Ascending aorta (tissue), 2 donors: ENCODE measurements at regions not wholly inside any gene's neighbourhood (a gene's known extent, or its start where the extent isn't known, plus 50 kb on each side); places are given as distances from the start of the nearest gene placed in this dataset.
A peak's percentile ranks its signal among the peaks of the same experiment; 100 is the strongest.

Source experiments
- DNase-seq, 2 donors: peaks; one replicate each; pipeline ENCODE4 v3.0.0-alpha.2; 2019; ENCODE audit warnings: low spot score in 2 of 2
- H3K27ac ChIP-seq, 2 donors: fragments of 200-600 bp; sonication (generic); one replicate each; pipeline ENCODE4 v1.5.1; 2016 to 2017; ENCODE audit warnings: mild to moderate bottlenecking in 1 of 2
- H3K27me3 ChIP-seq: fragments of 200-600 bp; sonication (generic); one replicate; pipeline ENCODE4 v1.5.1; 2017
- H3K36me3 ChIP-seq, 2 donors: fragments of 200-600 bp; sonication (generic); one replicate each; pipeline ENCODE4 v1.5.1; 2016
- H3K4me1 ChIP-seq, 2 donors: fragments of 200-600 bp; sonication (generic); one replicate each; pipeline ENCODE4 v1.5.1; 2016 to 2017; ENCODE audit warnings: mild to moderate bottlenecking in 1 of 2
- H3K4me3 ChIP-seq, 2 donors: fragments of 200-600 bp; sonication (generic); one replicate each; pipeline ENCODE4 v1.5.1; 2016 to 2017; ENCODE audit warnings: mild to moderate bottlenecking in 1 of 2
- H3K9me3 ChIP-seq, 2 donors: fragments of 200-600 bp; sonication (generic); one replicate each; pipeline ENCODE4 v1.5.1; 2016
- CTCF ChIP-seq, 3 experiments: fragments of 200-600 bp in 2 of 3; fragments of 450-650 bp in 1 of 3; sonication (generic) in 2 of 3; IDR thresholded peaks; one replicate each; pipeline ENCODE4 v1.5.1; 2016 to 2019; ENCODE audit warnings: antibody characterized with exemption in 3 of 3, mild to moderate bottlenecking in 1 of 3, moderate library complexity in 1 of 3
- intact Hi-C: fragments of 100-400 bp; cut with DNase I; formaldehyde crosslinking; loops from one replicate; pipeline ENCODE4 v1.15.1; 2023

DNA sequence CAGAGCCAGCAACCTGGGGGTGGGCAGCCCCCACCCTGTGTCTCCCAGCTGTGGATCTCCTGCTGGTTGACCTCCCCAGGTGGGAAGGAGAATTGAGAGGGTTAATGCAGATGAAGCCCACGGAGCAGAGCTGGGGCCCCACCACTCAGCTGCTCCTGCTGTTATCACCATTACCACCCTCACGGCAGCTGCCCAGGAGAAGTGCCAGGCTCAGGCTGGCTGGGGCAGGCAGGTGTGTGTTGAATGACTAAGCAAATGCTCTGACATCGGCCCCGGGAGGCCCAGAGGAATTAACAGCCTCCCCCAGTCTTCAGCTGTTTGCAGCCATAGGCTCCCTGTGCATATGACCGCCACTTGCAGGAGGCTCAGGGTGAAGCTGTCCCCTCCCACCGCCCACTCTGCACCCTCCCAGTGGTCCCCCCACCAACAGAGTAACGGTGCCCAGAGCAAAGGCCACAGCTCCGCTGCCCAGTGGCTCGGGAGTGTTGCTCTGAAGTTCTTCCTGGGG is 133.8 kb downstream of the CPZ start:
- H3K9me3 ChIP-seq: no peaks in the 10 kb centered on the region
- DNase-seq: peak in 1 of 2 donors; percentile 33
- no peak overlapping the region for H3K4me3 ChIP-seq
- TF ChIP-seq CTCF (IDR thresholded peaks at IDR 0.05): no peak
- intact Hi-C loops: no loop called here
- no peaks in the 10 kb centered on the region for H3K36me3 ChIP-seq
- no peak overlapping the region for H3K27ac ChIP-seq
- no peaks in the 10 kb centered on the region for H3K27me3 ChIP-seq
- no peaks in the 10 kb centered on the region for H3K4me1 ChIP-seq

DNA sequence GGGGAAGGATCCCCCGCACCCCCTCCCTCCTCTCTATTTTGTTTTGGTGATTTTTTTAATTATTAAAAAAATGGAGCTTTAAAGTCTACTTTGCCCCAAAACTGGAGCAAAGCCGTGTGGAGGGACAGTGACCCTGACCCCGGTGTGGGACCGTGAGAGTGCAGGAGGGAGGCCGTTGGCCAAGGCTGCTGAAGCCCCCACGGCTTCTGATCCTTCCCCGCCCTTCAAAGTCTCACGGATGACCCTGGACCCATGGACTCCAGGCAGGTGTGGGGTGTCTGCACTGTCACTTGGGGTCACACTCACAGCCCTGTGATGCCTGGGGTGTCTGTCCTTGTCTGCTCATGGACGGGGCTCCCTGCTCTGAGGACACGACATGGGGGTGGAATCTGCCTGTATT is 133.3 kb downstream of the CPZ start:
- Histone ChIP-seq H3K4me3 (no peak overlapping the region), H3K4me1 (no peaks in the 10 kb centered on the region), H3K27ac (no peak overlapping the region), H3K36me3 (no peaks in the 10 kb centered on the region), H3K9me3 (no peaks in the 10 kb centered on the region), H3K27me3 (no peaks in the 10 kb centered on the region)
- peak in 1 of 2 donors; percentile 19 for DNase-seq
- intact Hi-C loops: no loop called here
- no peak for TF ChIP-seq CTCF (IDR thresholded peaks at IDR 0.05)

GRCh38 chr4:8725071-8725841 is 132.7 kb downstream of the CPZ start:
- H3K4me3 ChIP-seq: no peak overlapping the region
- TF ChIP-seq CTCF (IDR thresholded peaks at IDR 0.05): no peak
- intact Hi-C loops: no loop called here
- no peaks in the 10 kb centered on the region for H3K36me3 ChIP-seq
- no peaks in the 10 kb centered on the region for H3K4me1 ChIP-seq
- no peaks in the 10 kb centered on the region for H3K27me3 ChIP-seq
- DNase-seq: peak in 1 of 2 donors; percentile 40
- H3K27ac ChIP-seq: no peak overlapping the region
- no peaks in the 10 kb centered on the region for H3K9me3 ChIP-seq

GRCh38 chr4:8724436-8725070 is 132.0 kb downstream of the CPZ start:
- H3K27ac ChIP-seq: no peak overlapping the region
- TF ChIP-seq CTCF (IDR thresholded peaks at IDR 0.05): no peak
- H3K36me3 ChIP-seq: no peaks in the 10 kb centered on the region
- H3K4me1 ChIP-seq: no peaks in the 10 kb centered on the region
- DNase-seq: peak in 1 of 2 donors; percentile 50
- intact Hi-C loops: no loop called here
- H3K4me3 ChIP-seq: no peak overlapping the region
- H3K9me3 ChIP-seq: no peaks in the 10 kb centered on the region
- no peaks in the 10 kb centered on the region for H3K27me3 ChIP-seq

GRCh38 chr4:8723222-8723980 is 130.8 kb downstream of the CPZ start:
- intact Hi-C loops: no loop called here
- peak in 1 of 2 donors; percentile 51 for DNase-seq
- Histone ChIP-seq H3K4me1 (no peaks in the 10 kb centered on the region), H3K27me3 (no peaks in the 10 kb centered on the region), H3K36me3 (no peaks in the 10 kb centered on the region), H3K27ac (no peak overlapping the region), H3K4me3 (no peak overlapping the region), H3K9me3 (no peaks in the 10 kb centered on the region)
- TF ChIP-seq CTCF (IDR thresholded peaks at IDR 0.05): no peak
